SK-N-SH (cell line): ENCODE measurements at regions not wholly inside any gene's neighbourhood (a gene's known extent, or its start where the extent isn't known, plus 50 kb on each side); places are given as distances from the start of the nearest gene placed in this dataset.
A peak's percentile ranks its signal among the peaks of the same experiment; 100 is the strongest.

Experiments
- CTCF ChIA-PET: fragments of 300-600, 350-600 bp; formaldehyde crosslinking; extraction: SDS; loops from one replicate; lab custom pipeline; 2021; lab: Yijun Ruan, JAX
- POLR2A ChIA-PET: fragments of 350-600 bp; sonication (Branson Sonifier 250); formaldehyde crosslinking; extraction: SDS; loops from one replicate; lab custom pipeline; 2020; ENCODE audit warnings: antibody characterized with exemption, inconsistent platforms; lab: Yijun Ruan, JAX
- DNase-seq: peaks from one replicate; pipeline ENCODE4 v3.0.0; 2012
- H2AFZ ChIP-seq: fragments of 200-600 bp; sonication (generic); 2 replicates; pipeline ENCODE4 v1.8.1; 2016; ENCODE audit warnings: antibody characterized with exemption, mild to moderate bottlenecking, low read depth
- H3F3A ChIP-seq: fragments of 200-600 bp; sonication (generic); replicated peaks from 2 replicates; pipeline ENCODE3; 2016; ENCODE audit warnings: antibody characterized with exemption, mild to moderate bottlenecking; ENCODE audit not compliant: insufficient read depth
- H3K27ac ChIP-seq, 2 experiments: fragments of 200-500 bp in 1 of 2; fragments of 200-600 bp in 1 of 2; sonication (Bioruptor generic) in 1 of 2; sonication (generic), shearing (Covaris generic) in 1 of 2; 2 replicates each; pipeline versions ENCODE4 v1.5.1 to v1.6.1; 2014 to 2016; ENCODE audit warnings: low read depth in 2 of 2, inconsistent platforms in 1 of 2, low read length in 1 of 2, mild to moderate bottlenecking in 1 of 2, mixed read lengths in 1 of 2
- H3K27me3 ChIP-seq: fragments of 200-600 bp; sonication (generic), shearing (Covaris generic); 2 replicates; pipeline ENCODE4 v1.6.1; 2016; ENCODE audit warnings: mixed run types; ENCODE audit not compliant: insufficient read depth
- H3K36me3 ChIP-seq, 2 experiments: fragments of 200-500 bp in 1 of 2; fragments of 200-600 bp in 1 of 2; sonication (Bioruptor generic) in 1 of 2; sonication (generic) in 1 of 2; replicated peaks in 1 of 2; 2 replicates each; pipeline versions ENCODE3 to v1.5.1; 2014 to 2016; ENCODE audit warnings: low read length in 1 of 2, mild to moderate bottlenecking in 1 of 2; ENCODE audit not compliant: insufficient read depth in 2 of 2, control insufficient read depth in 1 of 2
- H3K4me1 ChIP-seq, 2 experiments: fragments of 200-500 bp in 1 of 2; fragments of 200-600 bp in 1 of 2; sonication (Bioruptor generic) in 1 of 2; sonication (generic), shearing (Covaris generic) in 1 of 2; 2 replicates each; pipeline versions ENCODE4 v1.5.1 to v1.6.1; 2014 to 2016; ENCODE audit warnings: low read depth in 1 of 2, low read length in 1 of 2, mixed run types in 1 of 2; ENCODE audit not compliant: insufficient read depth in 2 of 2, control insufficient read depth in 1 of 2
- H3K4me2 ChIP-seq: fragments of 200-600 bp; sonication (generic), shearing (Covaris generic); 2 replicates; pipeline ENCODE4 v1.6.1; 2017; ENCODE audit warnings: mixed run types
- H3K4me3 ChIP-seq, 2 experiments: fragments of 200-500 bp in 1 of 2; fragments of 200-600 bp in 1 of 2; sonication (Bioruptor generic) in 1 of 2; sonication (generic), shearing (Covaris generic) in 1 of 2; 2 replicates each; pipeline versions ENCODE4 v1.5.1 to v1.8.1; 2014 to 2016; ENCODE audit warnings: low read depth in 2 of 2, inconsistent platforms in 1 of 2, low read length in 1 of 2, mild to moderate bottlenecking in 1 of 2, mixed read lengths in 1 of 2, moderate library complexity in 1 of 2
- H3K79me2 ChIP-seq: fragments of 200-600 bp; sonication (generic); 2 replicates; pipeline ENCODE4 v1.8.1; 2017; ENCODE audit warnings: mild to moderate bottlenecking; ENCODE audit not compliant: insufficient read depth
- H3K9ac ChIP-seq: fragments of 200-600 bp; sonication (generic); 2 replicates; pipeline ENCODE4 v1.6.1; 2017; ENCODE audit warnings: mixed run types
- H3K9me2 ChIP-seq: fragments of 200-600 bp; sonication (generic); 2 replicates; pipeline ENCODE4 v1.6.1; 2017; ENCODE audit warnings: mixed run types
- H3K9me3 ChIP-seq: fragments of 200-600 bp; sonication (generic); 2 replicates; pipeline ENCODE4 v1.6.1; 2017; ENCODE audit warnings: mixed run types, mild to moderate bottlenecking, moderate library complexity
- H4K20me1 ChIP-seq: fragments of 200-600 bp; sonication (generic); 2 replicates; pipeline ENCODE4 v1.6.1; 2017; ENCODE audit warnings: mild to moderate bottlenecking, mixed run types; ENCODE audit not compliant: insufficient read depth
- ELF1 ChIP-seq: IDR thresholded peaks from 2 replicates; pipeline ENCODE4 v1.4.0; 2012
- FOSL2 ChIP-seq: IDR thresholded peaks from 2 replicates; pipeline ENCODE4 v1.4.0; 2012; ENCODE audit warnings: low read depth, mild to moderate bottlenecking, moderate library complexity, borderline replicate concordance
- FOXM1 ChIP-seq: IDR thresholded peaks from 2 replicates; pipeline ENCODE4 v1.4.0; 2012; ENCODE audit warnings: low read depth, mild to moderate bottlenecking
- NRF1 ChIP-seq: IDR thresholded peaks from 2 replicates; pipeline ENCODE4 v1.6.1; 2012; ENCODE audit warnings: low read depth, mild to moderate bottlenecking, low read length
- PBX3 ChIP-seq: IDR thresholded peaks from 2 replicates; pipeline ENCODE4; 2012
- POLR2AphosphoS5 ChIP-seq: IDR thresholded peaks from 2 replicates; pipeline ENCODE4 v1.6.1; 2012; ENCODE audit warnings: low read depth, low read length
- RAD21 ChIP-seq: IDR thresholded peaks from 2 replicates; pipeline ENCODE4 v1.6.1; 2012; ENCODE audit warnings: mild to moderate bottlenecking, low read length
- RFX5 ChIP-seq: IDR thresholded peaks from 2 replicates; pipeline ENCODE4 v1.6.1; 2012; ENCODE audit warnings: mild to moderate bottlenecking, improper control_type of control experiment, low read length
- RXRA ChIP-seq: IDR thresholded peaks from 2 replicates; pipeline ENCODE4 v1.4.0; 2012; ENCODE audit warnings: low read depth, mild to moderate bottlenecking, borderline replicate concordance
- SIN3A ChIP-seq: IDR thresholded peaks from 2 replicates; pipeline ENCODE4 v1.6.1; 2012; ENCODE audit warnings: low read depth, mild to moderate bottlenecking, low read length, moderate library complexity, borderline replicate concordance
- SMC3 ChIP-seq: IDR thresholded peaks from 2 replicates; pipeline ENCODE4 v1.6.1; 2012; ENCODE audit warnings: low read depth, low read length, improper control_type of control experiment
- TCF12 ChIP-seq: IDR thresholded peaks from 2 replicates; pipeline ENCODE4 v1.4.0; 2012
- TEAD4 ChIP-seq: IDR thresholded peaks from 2 replicates; pipeline ENCODE4 v1.4.0; 2012; ENCODE audit warnings: mild to moderate bottlenecking, borderline replicate concordance; ENCODE audit not compliant: insufficient read depth
- USF2 ChIP-seq: fragments of 150-350 bp; IDR thresholded peaks from 2 replicates; pipeline ENCODE4 v1.6.1; 2017; ENCODE audit warnings: antibody characterized with exemption, low read length, low read depth, borderline replicate concordance
- YY1 ChIP-seq: IDR thresholded peaks from 2 replicates; pipeline ENCODE4 v1.4.0; 2012; ENCODE audit warnings: low read depth, mild to moderate bottlenecking
- WGBS: methylation state at CpG from one replicate; pipeline ENCODE4 v1.1.6; 2017; ENCODE audit warnings: low lambda C conversion rate; 5-methylcytosine and 5-hydroxymethylcytosine counted together
- TF ChIP-seq, protein P1 (sequence below): fragments of 200-600 bp; sonication (generic); IDR thresholded peaks from 2 replicates; pipeline ENCODE4 v1.6.1; 2017; ENCODE audit warnings: antibody characterized with exemption, mild to moderate bottlenecking, moderate library complexity
- TF ChIP-seq, protein P2 (sequence below): IDR thresholded peaks from 2 replicates; pipeline ENCODE4 v1.4.0; 2012; ENCODE audit warnings: low read depth, borderline replicate concordance
- TF ChIP-seq, protein P3 (sequence below): IDR thresholded peaks from 2 replicates; pipeline ENCODE4 v1.4.0; 2012; ENCODE audit warnings: low read depth, borderline replicate concordance

GRCh38 chr2:186274936-186275575 lies 211.0 kb upstream of the ZC3H15 start:
- Histone ChIP-seq H3K79me2 (no peaks in the 10 kb centered on the region), H4K20me1 (no peaks in the 10 kb centered on the region), H3K27me3 (no peaks in the 10 kb centered on the region), H3K4me1 (no peaks in the 10 kb centered on the region), H3K9me3 (no peaks in the 10 kb centered on the region), H2AFZ (no peak overlapping the region), H3K4me2 (no peak overlapping the region), H3K9me2 (no peaks in the 10 kb centered on the region), H3K9ac (no peak overlapping the region), H3K36me3 (no peaks in the 10 kb centered on the region), H3K4me3 (no peak overlapping the region), H3K27ac (no peak overlapping the region), H3F3A (no peaks in the 10 kb centered on the region)
- DNase-seq = no peak
- ChIA-PET POLR2A (no interaction called here), CTCF (no interaction called here)
- WGBS = 74% methylated on average over 6 of the region's 6 CpGs
- TF ChIP-seq TCF12 (0 out of 2 replicates have a peak, but pooled peaks have one; percentile 10), FOXM1 (no peak), POLR2AphosphoS5 (no peak), RXRA (no peak), SMC3 (no peak), FOSL2 (peak; percentile 35; the same call in 1 of the 2 replicates), YY1 (no peak), RFX5 (no peak), TEAD4 (no peak), PBX3 (0 out of 2 replicates have a peak, but pooled peaks have one; percentile 13), NRF1 (no peak), ELF1 (no peak), RAD21 (no peak), SIN3A (no peak), USF2 (no peak)
- TF ChIP-seq, protein P1, sequence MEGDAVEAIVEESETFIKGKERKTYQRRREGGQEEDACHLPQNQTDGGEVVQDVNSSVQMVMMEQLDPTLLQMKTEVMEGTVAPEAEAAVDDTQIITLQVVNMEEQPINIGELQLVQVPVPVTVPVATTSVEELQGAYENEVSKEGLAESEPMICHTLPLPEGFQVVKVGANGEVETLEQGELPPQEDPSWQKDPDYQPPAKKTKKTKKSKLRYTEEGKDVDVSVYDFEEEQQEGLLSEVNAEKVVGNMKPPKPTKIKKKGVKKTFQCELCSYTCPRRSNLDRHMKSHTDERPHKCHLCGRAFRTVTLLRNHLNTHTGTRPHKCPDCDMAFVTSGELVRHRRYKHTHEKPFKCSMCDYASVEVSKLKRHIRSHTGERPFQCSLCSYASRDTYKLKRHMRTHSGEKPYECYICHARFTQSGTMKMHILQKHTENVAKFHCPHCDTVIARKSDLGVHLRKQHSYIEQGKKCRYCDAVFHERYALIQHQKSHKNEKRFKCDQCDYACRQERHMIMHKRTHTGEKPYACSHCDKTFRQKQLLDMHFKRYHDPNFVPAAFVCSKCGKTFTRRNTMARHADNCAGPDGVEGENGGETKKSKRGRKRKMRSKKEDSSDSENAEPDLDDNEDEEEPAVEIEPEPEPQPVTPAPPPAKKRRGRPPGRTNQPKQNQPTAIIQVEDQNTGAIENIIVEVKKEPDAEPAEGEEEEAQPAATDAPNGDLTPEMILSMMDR = no peak
- TF ChIP-seq, protein P2, sequence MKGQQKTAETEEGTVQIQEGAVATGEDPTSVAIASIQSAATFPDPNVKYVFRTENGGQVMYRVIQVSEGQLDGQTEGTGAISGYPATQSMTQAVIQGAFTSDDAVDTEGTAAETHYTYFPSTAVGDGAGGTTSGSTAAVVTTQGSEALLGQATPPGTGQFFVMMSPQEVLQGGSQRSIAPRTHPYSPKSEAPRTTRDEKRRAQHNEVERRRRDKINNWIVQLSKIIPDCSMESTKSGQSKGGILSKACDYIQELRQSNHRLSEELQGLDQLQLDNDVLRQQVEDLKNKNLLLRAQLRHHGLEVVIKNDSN = no peak
- TF ChIP-seq, protein P3, sequence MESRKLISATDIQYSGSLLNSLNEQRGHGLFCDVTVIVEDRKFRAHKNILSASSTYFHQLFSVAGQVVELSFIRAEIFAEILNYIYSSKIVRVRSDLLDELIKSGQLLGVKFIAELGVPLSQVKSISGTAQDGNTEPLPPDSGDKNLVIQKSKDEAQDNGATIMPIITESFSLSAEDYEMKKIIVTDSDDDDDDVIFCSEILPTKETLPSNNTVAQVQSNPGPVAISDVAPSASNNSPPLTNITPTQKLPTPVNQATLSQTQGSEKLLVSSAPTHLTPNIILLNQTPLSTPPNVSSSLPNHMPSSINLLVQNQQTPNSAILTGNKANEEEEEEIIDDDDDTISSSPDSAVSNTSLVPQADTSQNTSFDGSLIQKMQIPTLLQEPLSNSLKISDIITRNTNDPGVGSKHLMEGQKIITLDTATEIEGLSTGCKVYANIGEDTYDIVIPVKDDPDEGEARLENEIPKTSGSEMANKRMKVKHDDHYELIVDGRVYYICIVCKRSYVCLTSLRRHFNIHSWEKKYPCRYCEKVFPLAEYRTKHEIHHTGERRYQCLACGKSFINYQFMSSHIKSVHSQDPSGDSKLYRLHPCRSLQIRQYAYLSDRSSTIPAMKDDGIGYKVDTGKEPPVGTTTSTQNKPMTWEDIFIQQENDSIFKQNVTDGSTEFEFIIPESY = no peak
